GM21447 (cell line): ENCODE measurements at regions not wholly inside any gene's neighbourhood (a gene's known extent, or its start where the extent isn't known, plus 50 kb on each side); places are given as distances from the start of the nearest gene placed in this dataset.

Source experiments
- ATAC-seq: cut with Tn5 transposase; IDR thresholded peaks from one replicate; pipeline ENCODE4 v1.9.1; 2021; ENCODE audit not compliant: unreplicated experiment

DNA sequence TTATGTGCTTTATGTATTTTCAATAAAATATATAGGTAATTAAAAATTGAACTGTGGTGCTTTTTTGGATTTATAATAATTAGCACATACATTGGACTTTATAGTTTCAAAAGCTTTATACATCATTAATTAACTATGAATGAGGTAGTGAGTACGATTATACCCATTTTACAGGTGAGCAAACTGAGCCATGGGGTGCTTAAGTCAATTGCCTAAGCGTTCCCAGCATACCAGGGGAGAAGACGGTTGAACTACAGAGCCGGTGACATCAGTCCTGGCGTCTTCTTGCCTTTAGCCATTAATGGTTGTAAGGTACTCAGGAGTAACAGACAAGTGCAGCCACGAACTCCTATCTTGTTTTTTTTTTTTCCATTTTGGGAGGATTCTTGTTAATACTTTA, 172.8 kb downstream of the GATA3 start:
- ATAC-seq, result no peak

DNA sequence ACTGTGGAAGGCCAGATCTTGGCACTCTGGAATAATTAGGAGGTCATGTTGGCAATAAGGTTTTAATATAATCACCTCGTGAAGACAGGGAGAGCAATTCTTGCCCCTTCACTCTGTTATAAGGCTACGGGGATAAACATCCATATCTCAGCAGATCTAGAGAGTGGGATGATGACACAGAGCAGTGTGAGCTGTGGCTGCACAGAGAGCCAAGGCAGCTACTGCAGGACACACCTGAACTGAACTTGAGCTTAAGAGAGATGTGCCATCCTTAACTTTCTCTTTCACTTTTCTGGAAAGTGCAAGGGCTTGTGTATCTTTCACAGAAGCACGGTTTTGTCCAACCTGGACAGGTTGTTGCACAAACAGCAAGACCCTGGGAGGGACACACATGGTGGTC, 174.7 kb downstream of the GATA3 start:
- no peak for ATAC-seq

DNA sequence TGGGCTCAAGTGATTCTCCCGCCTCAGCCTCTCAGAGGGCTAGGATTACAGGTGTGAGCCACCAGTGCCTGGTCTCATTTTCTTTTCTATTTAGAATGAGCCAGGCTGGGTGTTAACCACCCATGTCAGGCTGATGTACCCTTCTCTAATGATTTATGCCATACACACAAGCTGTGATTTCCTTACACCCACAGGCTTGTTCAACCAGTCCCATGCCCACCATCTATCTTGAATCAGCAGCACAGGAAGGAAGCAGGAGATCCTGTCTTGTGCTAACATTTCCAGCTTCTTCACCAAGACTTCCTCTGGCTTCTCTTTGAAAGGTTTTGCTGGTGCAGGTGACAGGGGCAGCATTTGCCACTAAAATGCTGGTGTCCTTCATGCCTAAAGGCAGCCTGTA, 176.4 kb downstream of the GATA3 start:
- no peak for ATAC-seq

DNA sequence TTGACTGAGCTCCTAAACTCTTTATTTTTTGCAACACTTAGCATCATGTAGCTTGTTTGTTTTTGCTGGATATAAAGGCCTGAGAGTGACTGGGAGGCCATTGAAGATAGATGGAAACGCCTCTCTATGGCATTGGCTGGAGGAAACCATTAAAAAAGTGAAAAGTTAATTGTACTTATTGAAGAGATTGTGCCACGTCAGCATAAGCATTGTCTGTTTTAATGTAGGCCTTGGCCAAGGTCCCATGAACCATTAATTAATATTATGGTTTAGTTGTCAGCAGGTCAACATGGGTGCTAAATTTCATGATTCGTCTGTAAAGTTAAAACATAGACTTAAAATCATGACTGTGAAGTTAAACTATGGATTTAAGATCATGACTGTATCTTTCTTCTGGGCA, 178.6 kb downstream of the GATA3 start:
- ATAC-seq, result no peak

DNA sequence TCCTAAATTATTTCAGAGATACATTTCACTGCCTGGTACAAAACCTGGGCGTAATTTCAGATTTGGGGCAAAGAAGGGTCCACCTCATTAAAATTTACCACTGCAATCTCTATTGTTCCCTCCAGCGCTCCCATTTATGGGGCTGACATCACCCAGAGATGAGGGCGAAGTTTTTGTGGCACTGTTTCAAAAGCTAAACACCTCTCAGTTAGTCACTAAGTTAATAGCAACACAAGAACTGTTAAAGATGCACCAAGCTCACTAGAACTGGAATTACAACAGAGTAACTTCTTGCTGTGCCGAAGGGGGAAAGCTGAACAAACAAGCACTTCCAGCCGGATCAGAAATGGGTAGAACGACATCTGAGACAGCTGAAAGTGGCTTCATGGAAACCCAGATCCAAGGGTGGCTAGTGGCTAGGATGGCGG, 179.4 kb downstream of the GATA3 start:
- no peak for ATAC-seq

DNA sequence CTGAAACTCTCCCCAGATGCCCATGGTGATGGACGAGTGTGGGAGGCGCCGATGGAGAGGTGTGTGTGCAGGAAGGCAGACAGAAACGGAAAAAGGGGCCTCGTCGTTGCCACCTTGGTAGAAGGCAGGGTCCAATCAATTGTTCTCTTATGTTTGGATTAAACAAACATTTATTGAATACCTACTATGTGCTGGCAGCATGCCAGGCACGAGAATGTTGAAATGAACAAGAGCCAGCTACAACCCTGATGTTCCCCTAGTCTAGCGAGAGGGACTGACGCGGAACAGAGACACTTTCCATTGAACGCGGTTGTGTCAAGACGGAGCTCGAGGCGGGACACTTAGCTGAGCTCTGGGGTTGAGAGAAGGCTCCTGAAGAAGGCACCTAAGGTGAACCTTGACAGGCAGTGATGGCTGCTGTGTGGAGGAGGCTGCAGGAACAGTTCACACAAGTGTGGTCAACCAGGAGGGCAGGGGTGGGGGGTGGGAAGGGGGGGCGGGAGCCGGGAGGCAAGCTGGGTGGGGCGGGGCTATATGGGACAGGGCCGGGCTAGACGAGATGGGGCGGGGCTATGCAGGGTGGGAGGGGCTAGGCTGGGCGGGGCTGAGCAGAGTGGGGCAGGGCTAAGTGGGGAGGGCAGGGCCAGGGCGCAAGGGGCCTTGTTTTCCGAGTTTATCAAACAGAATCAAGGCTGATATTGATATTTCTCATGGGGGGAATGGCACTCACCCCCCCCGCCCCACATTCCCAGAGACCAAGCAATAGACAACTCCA, 181.0 kb downstream of the GATA3 start:
- no peak for ATAC-seq

DNA sequence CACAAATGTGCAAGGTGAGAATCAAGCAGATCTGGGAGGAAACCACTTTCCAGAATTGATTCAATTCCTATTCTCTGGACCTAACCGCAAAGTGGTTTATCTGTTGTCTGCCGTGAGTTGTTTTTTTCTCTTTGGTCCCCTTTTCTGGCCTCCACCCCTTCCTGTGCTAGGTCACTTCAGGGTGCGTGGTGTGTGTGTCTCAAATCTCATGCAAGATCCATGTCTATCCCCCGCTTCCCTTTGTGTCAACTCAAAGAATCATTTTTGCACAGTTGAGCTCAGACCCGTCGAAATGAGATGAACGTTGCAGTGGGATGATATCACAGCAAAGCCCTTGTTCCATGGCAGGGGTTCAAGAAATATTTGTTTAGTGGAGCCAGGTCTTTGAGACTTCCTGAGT, 184.5 kb downstream of the GATA3 start:
- ATAC-seq, result no peak

DNA sequence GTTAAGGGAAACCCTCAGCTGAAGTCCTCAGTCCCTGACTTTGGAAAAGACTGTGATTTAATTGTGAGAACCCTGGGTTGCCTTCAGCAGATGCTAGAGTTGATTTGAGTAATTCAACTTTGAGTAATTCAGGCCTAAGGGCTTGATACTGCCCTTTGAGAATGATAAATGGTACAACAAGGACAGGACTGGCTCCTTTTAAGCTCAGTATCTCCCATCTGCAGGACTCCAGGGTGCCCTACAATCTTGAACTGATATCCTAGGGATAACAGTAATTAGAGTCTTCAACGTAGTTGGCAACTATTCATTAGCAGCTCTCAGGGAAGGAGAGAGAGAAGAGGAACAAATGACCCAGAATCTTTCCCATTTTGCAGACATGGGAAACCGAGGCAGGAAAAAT, 186.4 kb downstream of the GATA3 start:
- ATAC-seq, result no peak

DNA sequence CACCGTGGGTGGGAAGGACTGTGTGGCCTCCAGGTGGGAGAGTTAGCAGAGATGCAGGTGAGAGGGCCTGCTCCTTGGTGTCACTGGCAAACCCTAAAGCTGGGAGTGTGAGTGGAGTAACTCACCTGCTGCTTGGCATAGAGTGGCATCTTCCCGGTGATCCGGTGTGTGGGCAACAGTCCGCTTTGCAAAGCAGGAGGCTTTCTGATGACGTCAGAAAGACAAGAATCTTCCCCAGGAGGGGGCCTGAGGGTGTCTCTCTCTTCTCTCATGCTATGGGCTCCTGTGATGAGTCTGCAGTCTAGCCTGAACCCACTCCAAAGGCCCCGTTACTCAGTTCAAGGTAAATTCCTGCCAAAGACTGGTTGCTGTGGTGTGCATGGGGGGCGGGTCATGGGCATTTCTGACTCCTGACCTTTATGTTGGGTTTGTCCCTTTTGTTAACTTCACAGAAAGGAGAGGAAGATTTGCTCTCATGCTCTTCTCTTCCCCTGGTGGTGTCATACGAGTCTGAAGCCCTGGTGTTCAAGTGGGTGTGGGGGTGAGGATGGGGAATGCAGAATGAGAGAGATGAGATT, 187.9 kb downstream of the GATA3 start:
- ATAC-seq, result no peak

DNA sequence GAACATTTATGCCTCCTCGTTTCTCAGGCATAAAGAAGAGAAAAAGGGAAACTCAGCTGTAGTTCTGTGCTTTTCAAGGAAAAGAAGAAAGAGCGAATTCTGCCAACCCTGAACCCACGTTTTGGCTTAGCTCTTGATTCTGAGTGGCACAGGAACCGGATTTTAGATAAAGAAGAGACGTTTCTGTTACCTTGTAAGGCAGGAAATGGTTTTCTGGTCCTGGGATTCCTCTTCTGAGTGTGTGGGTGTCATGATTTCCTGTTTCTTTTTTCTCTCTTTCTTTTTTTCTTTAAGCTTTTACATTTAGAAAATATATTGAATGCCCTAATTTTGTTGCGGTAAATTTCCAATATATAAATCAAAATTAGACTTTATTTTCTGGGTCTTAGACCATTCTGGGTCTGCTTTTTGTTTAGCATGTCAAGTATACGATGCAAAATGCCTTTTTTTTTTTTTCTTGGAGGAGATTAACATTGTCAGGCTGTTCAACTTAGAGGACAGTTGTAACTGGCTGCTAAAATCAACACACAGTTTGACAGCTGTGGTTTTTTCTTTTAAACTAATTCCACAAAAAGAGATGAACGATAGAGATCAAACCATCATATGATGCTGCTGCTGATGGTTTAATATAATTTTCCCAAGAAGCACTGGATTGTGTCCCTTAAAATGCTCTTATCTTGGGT, 190.8 kb downstream of the GATA3 start:
- ATAC-seq, result no peak

DNA sequence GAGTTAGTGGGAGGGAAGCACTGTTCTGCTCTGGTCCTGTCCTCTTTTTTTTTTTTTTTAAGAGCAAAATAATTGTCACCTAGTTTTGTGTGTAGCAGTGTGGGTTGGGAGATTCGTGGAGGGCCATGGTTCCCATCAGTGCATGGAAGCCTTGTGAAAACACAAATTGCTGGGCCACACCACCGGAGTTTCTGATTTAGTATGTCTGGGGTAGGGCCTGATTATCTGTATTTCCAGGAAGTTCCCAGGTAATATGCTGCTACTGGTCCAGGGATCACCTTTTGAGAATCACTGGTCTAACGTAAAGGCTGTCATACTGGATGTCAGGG, 191.3 kb downstream of the GATA3 start:
- no peak for ATAC-seq

DNA sequence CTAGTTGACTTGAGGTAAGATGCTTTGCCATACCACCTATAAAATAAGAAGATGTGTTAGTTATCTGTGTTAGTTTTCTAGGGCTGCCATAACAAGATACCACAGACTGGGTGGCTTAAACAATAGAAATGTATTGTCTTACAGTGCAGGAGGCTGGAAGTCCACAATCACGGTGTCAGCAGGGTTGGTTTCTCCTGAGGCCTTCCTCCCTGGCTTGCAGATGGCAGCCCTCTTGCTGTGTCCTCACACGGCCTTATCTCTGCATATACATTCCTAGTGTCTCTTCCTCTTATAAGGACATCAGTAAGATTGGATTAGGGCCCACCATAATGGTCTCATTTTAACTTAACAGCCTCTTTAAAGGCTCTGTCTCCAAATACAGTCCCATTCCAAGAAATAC, 192.1 kb downstream of the GATA3 start:
- no peak for ATAC-seq

DNA sequence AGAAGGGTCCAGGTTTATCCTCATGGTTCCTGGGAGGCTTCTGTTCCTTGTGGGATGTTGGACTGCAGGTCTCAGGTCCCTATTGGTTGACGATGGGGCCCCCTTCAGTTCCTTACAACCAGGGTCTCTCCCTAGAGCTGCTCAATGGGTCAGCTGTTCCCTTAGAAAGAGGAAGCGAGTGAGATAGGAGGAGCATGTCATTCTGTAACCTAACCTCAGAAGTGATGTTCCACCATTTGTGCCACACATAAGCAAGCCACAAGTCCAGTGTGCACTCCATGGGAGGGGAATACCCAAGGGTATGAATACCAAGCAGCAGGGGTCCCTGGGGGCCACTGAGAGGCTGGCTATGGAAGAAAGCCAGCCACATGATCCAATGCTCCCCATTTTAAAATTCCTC, 192.7 kb downstream of the GATA3 start:
- no peak for ATAC-seq

DNA sequence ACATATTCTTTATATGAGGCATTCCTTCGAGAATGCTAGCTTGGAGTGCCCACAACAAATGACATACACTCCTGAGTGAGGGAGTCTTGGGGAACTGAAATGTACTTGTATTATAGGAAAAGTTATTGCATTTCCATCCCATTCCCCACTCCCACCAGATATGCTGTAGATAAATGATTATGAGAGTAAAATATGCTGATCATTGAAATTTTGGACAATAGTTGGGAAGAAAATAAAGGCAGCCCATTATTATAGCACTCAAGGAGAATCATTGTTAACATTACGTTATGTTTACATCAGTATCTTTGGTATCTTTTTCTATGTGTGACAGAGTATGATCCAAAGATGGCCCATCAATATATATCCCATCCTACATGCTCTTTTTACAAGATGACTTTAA, 194.4 kb downstream of the GATA3 start:
- ATAC-seq, result no peak

DNA sequence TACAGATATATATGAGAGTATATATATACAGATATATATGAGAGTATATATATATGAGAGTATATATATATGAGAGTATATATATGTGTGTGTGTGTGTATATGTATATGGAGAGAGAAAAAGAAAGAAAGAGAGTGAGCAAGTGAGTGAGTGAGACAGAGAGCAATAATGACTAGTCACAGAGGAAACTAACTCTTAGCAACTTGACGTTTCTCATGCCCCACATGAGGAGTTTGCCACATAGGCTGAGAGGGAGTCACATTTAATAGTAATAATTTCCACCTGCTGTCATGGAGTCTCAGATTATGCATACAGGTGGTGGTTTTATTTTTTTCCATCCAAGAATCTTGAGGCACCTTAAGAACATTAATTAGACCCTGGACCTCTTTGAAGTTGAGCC, 199.9 kb downstream of the GATA3 start:
- no peak for ATAC-seq

DNA sequence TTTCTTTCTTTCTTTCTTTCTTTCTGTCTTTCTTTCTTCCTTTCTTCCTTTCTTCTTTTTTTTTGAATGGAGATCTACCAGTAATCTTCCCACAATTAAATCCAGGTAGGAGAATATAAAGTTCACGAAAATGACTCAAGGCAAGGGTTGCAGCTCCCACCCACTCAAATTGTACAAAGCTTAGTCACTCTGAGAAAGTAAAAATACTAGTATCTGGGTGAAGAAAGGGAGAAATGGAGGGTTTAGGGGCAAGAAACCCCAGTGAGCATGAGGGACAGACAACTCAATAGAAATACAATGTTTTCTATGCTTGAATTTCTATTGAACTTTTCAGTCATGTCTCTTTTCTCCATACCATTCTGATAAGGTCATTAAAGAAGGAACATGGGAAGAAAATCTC, 200.8 kb downstream of the GATA3 start:
- ATAC-seq, result no peak

DNA sequence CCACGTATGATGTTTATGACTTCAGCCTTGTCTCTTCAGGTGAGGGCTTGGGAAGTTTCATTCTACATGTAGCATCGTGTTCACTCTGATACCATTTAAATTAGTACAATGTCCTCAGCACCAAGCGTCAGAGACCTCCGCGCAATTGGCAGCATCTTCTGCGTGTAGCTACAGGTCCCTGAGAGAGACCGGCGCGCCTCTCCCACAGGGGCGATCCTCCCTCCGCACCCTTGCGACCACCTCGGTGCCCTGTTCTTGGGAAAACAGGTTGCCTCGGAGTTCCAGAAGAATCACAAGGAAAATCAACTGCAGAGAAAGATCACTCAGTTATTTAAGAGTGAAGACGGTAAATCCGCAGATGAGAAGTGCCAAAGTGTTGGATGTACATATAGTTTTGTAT, 206.2 kb downstream of the GATA3 start:
- no peak for ATAC-seq

DNA sequence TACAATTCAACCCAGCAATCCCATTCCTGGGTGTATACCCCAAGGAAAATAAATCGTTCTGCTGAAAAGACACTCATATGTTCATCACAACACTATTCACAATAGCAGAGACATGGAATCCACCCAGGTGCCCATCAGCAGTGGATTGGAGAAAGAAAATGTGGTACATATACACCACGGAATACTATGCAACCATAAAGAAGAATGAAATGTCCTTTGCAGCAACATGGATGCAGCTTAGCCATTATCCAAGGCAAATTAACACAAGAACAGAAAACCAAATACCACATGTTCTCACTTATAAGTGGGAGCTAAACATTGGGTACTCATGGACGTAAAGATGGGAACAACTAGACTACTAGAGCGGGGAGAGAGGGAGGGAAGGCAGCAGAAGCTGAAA, 207.8 kb downstream of the GATA3 start:
- no peak for ATAC-seq

DNA sequence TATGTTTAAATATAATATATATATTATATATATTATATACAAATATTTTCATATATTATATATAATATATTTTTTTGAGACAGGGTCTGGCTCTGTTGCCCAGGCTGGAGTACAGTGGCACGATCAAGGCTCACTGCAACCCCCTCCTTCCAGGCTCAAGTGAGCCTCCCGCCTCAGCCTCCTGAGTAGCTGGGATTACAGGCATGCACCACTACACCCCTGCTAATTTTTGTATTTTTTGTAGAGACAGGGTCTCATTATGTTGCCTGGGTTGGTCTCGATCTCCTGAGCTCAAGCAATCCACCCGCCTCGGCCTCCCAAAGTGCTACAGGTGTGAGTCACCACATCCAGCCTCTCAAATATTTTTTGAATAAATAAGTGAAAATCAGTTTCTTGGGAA, 215.5 kb downstream of the GATA3 start:
- no peak for ATAC-seq

DNA sequence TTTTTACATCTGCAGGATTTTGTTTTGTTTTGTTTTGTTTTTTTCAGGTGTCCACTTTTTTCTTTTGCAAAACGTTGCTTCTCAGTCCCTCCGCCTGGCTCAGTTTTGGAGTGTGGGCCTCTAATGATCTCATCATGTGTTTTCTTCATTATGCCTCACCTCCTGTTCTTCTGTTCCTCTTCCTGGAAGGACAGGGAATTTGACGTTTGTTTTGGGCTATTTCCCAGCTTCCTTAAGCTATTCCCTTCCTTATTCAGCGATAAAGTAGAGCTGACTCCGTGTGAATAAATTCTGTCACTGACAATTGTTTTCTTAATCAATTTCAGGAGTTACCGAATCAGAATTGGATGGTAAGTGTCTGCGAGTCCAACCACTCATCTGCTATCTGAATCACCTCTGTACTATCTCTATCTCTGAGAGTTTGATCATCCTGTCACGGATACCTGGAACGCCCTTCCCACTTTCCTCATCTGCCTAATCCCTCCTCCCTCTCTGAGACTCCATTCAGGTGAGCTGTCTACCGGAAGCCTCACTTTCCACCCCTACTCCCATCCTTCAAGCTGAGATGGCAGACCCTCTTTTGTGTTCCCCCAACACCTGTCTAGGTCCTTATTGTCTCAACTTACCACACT, 218.4 kb downstream of the GATA3 start:
- no peak for ATAC-seq

DNA sequence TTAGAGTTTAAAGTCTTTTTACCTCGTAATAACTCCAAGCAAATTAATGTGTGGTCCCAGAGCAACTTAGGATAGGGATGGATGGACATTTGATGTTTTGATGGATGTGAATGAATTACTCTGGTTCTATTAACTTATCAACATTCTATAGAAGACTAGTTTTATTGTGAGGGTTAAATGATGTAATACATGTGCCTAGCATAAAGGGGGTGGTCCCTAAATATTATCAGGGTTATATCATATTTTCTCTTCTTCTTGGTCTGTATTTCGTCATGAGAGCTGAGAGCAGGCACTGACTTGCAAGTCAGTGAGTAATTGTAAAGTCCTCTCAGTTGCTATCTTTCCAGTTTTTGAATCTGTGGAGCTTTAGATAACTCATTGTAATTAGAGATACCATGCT, 219.3 kb downstream of the GATA3 start:
- no peak for ATAC-seq

DNA sequence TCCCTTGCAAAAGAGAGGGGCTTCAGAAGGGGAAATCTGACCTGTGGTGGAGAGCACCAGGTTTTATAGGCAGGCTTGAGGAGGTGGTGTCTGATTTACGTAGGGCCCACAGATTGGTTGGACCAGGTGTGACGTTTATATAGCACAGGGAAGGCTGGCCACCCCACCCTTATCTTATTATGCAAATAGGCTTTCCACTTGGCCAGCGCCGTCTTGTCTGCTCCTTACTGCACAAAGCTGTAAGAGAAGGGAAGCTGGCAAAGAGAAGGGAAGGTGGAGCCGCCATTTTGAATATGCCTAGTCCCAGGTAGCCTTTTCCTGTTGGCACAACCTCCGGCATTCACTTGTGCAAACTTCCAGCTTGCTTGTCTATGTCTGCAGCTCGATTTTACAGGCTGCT, 221.4 kb downstream of the GATA3 start:
- no peak for ATAC-seq
